Upper lobe of left lung (tissue), 6 donors: ENCODE measurements at regions not wholly inside any gene's neighbourhood (a gene's known extent, or its start where the extent isn't known, plus 50 kb on each side); places are given as distances from the start of the nearest gene placed in this dataset.

Source experiments
- ATAC-seq, 2 donors: fragments of 200-7000 bp; cut with Tn5 transposase; one replicate each; pipeline ENCODE4 v1.9.1; 2022; ENCODE audit warnings: mild to moderate bottlenecking in 2 of 2, moderate library complexity in 2 of 2; ENCODE audit not compliant: low FRiP score in 2 of 2
- DNase-seq, 2 donors: peaks; one replicate each; pipeline ENCODE4 v3.0.0-alpha.2; 2019 to 2020
- H3K27ac ChIP-seq, 4 donors: fragments of 200-600 bp; sonication (generic); one replicate each; pipeline ENCODE4 v1.5.1; 2016 to 2019
- H3K27me3 ChIP-seq, 4 donors: fragments of 200-600 bp; sonication (generic); one replicate each; pipeline ENCODE4 v1.5.1; 2017 to 2019
- H3K36me3 ChIP-seq, 4 donors: fragments of 200-600 bp; sonication (generic); one replicate each; pipeline ENCODE4 v1.5.1; 2016 to 2019
- H3K4me1 ChIP-seq, 4 donors: fragments of 200-600 bp; sonication (generic); one replicate each; pipeline ENCODE4 v1.5.1; 2018 to 2019
- H3K4me3 ChIP-seq, 4 donors: fragments of 200-600 bp; sonication (generic); one replicate each; pipeline ENCODE4 v1.5.1; 2017 to 2019; ENCODE audit warnings: mild to moderate bottlenecking in 2 of 4, moderate library complexity in 1 of 4
- H3K9me3 ChIP-seq, 4 donors: fragments of 200-600 bp; sonication (generic); one replicate each; pipeline ENCODE4 v1.5.1; 2018 to 2019
- CTCF ChIP-seq, 6 experiments: fragments of 450-650 bp in 4 of 6; fragments of 200-600 bp in 2 of 6; sonication (generic) in 2 of 6; IDR thresholded peaks; one replicate each; pipeline ENCODE4 v1.5.1; 2016 to 2019; ENCODE audit warnings: antibody characterized with exemption in 6 of 6
- EP300 ChIP-seq, 4 donors: sonication (generic); formaldehyde crosslinking; IDR thresholded peaks; one replicate each; pipeline ENCODE4 v1.5.1; 2017; ENCODE audit warnings: antibody characterized with exemption in 4 of 4, control low read depth in 2 of 4
- POLR2A ChIP-seq, 4 donors: fragments of 450-650 bp; IDR thresholded peaks; one replicate each; pipeline ENCODE4 v1.5.1; 2016 to 2017; ENCODE audit warnings: antibody characterized with exemption in 4 of 4, mild to moderate bottlenecking in 2 of 4
- POLR2AphosphoS5 ChIP-seq, 2 donors: sonication (generic); formaldehyde crosslinking; IDR thresholded peaks; one replicate each; pipeline ENCODE4 v1.5.1; 2017; ENCODE audit warnings: antibody characterized with exemption in 2 of 2
- WGBS, 2 donors: methylation state at CpG; one replicate each; pipeline ENCODE4 v1.1.5; 2017 to 2018; 5-methylcytosine and 5-hydroxymethylcytosine counted together
- donor health status: DM: no; HTN: no; CAD: no; lungs with moderate emphysema.
- donor health status: DM: no; HTN: yes; CAD: no; lungs with severe emphysema.

- Histone ChIP-seq H3K4me3 (no peak overlapping the region), H3K27me3 (no peaks in the 10 kb centered on the region), H3K9me3 (no peaks in the 10 kb centered on the region), H3K27ac (no peak overlapping the region), H3K4me1 (no peaks in the 10 kb centered on the region), H3K36me3 (no peaks in the 10 kb centered on the region)
- WGBS, 2 donors: 92 to 95% methylated on average over 2 of the region's 2 CpGs
- no peak for DNase-seq
- no peak for ATAC-seq
- no peak for TF ChIP-seq POLR2AphosphoS5 (IDR thresholded peaks at IDR 0.05)
- TF ChIP-seq POLR2A (IDR thresholded peaks at IDR 0.05): no peak
- no peak for TF ChIP-seq EP300 (IDR thresholded peaks at IDR 0.05)
- no peak for TF ChIP-seq CTCF (IDR thresholded peaks at IDR 0.05)
Observed at GRCh38 chr10:44731283-44731682, 179.9 kb upstream of the TMEM72 start.

GRCh38 chr10:44733501-44734488 lies 177.3 kb upstream of the TMEM72 start:
- ATAC-seq (no peak), DNase-seq (no peak)
- TF ChIP-seq EP300 (IDR thresholded peaks at IDR 0.05) (no peak), POLR2A (IDR thresholded peaks at IDR 0.05) (no peak), POLR2AphosphoS5 (IDR thresholded peaks at IDR 0.05) (no peak), CTCF (IDR thresholded peaks at IDR 0.05) (no peak)
- 62 to 71% methylated on average over 5 of the region's 5 CpGs for WGBS, 2 donors
- Histone ChIP-seq H3K9me3 (no peaks in the 10 kb centered on the region), H3K36me3 (no peaks in the 10 kb centered on the region), H3K4me1 (no peaks in the 10 kb centered on the region), H3K4me3 (no peak overlapping the region), H3K27ac (no peak overlapping the region), H3K27me3 (no peaks in the 10 kb centered on the region)

- ATAC-seq (no peak), DNase-seq (no peak)
- Histone ChIP-seq H3K4me1 (no peaks in the 10 kb centered on the region), H3K27me3 (no peaks in the 10 kb centered on the region), H3K9me3 (no peaks in the 10 kb centered on the region), H3K4me3 (no peak overlapping the region), H3K36me3 (no peaks in the 10 kb centered on the region), H3K27ac (no peak overlapping the region)
- TF ChIP-seq POLR2A (IDR thresholded peaks at IDR 0.05) (no peak), POLR2AphosphoS5 (IDR thresholded peaks at IDR 0.05) (no peak), CTCF (IDR thresholded peaks at IDR 0.05) (no peak), EP300 (IDR thresholded peaks at IDR 0.05) (no peak)
- WGBS, 2 donors: 36 to 44% methylated on average over 4 of the region's 4 CpGs
Observed at GRCh38 chr10:44742248-44742647, 168.9 kb upstream of the TMEM72 start.

- Histone ChIP-seq H3K9me3 (no peaks in the 10 kb centered on the region), H3K4me3 (no peak overlapping the region), H3K4me1 (no peaks in the 10 kb centered on the region), H3K36me3 (no peaks in the 10 kb centered on the region), H3K27me3 (no peaks in the 10 kb centered on the region), H3K27ac (no peak overlapping the region)
- DNase-seq (no peak), ATAC-seq (no peak)
- 74 to 76% methylated on average over 1 of the region's 1 CpG for WGBS, 2 donors
- TF ChIP-seq POLR2AphosphoS5 (IDR thresholded peaks at IDR 0.05) (no peak), CTCF (IDR thresholded peaks at IDR 0.05) (no peak), EP300 (IDR thresholded peaks at IDR 0.05) (no peak), POLR2A (IDR thresholded peaks at IDR 0.05) (no peak)
Observed at GRCh38 chr10:44743535-44743934, 167.6 kb upstream of the TMEM72 start.
